B cell (primary cell): ENCODE measurements at regions not wholly inside any gene's neighbourhood (a gene's known extent, or its start where the extent isn't known, plus 50 kb on each side); places are given as distances from the start of the nearest gene placed in this dataset.
"Not testable (repeated sequence)": the region's sequence is repeated elsewhere in the genome, so short reads cannot be mapped to it uniquely, and the experiment has no call there.

Source experiments
- ATAC-seq: fragments of 200-7000 bp; cut with Tn5 transposase; one replicate; pipeline ENCODE4 v1.10.0; 2021; ENCODE audit warnings: low read depth, mild to moderate bottlenecking, moderate number of reproducible peaks, moderate library complexity
- CTCF ChIA-PET: fragments of 350-600 bp; sonication (Branson Sonifier 250); formaldehyde crosslinking; loops from one replicate; lab custom pipeline; 2021; ENCODE audit warnings: antibody characterized with exemption, inconsistent platforms; lab: Charles Lee
- POLR2A ChIA-PET: fragments of 350-600 bp; sonication (Branson Sonifier 250); formaldehyde crosslinking; loops from one replicate; lab custom pipeline; 2021; ENCODE audit warnings: antibody characterized with exemption; lab: Charles Lee
- DNase-seq: peaks from one replicate; pipeline ENCODE4 v3.0.0; 2013
- H2AFZ ChIP-seq: 2 replicates; pipeline ENCODE4 v1.6.1; 2012; ENCODE audit warnings: mild to moderate bottlenecking, low read depth, low read length; ENCODE audit not compliant: insufficient read depth, poor library complexity, severe bottlenecking
- H3K27ac ChIP-seq, 2 donors: 1 replicate in 1 of 2; 2 replicates in 1 of 2; pipeline ENCODE4 v1.5.1; 2012 to 2013; ENCODE audit warnings: low read length in 2 of 2, mild to moderate bottlenecking in 2 of 2, moderate library complexity in 1 of 2
- H3K27me3 ChIP-seq, 4 experiments: fragments of 200-600 bp in 1 of 4; sonication (generic) in 1 of 4; replicated peaks in 1 of 4; 1 replicate in 2 of 4; 2 replicates in 2 of 4; pipeline versions ENCODE4 v1.6.1 to v1.7.0; 2013 to 2016; ENCODE audit warnings: low read length in 3 of 4, mild to moderate bottlenecking in 2 of 4, mixed read lengths in 1 of 4, moderate library complexity in 1 of 4; ENCODE audit not compliant: insufficient read depth in 4 of 4, control insufficient read depth in 3 of 4; ENCODE audit errors: control extremely low read depth in 1 of 4
- H3K36me3 ChIP-seq, 2 experiments: replicated peaks in 1 of 2; 1 replicate in 1 of 2; 2 replicates in 1 of 2; pipeline versions ENCODE4 v1.6.1 to v1.7.1; 2013; ENCODE audit warnings: low read length in 1 of 2; ENCODE audit not compliant: insufficient read depth in 2 of 2, control insufficient read depth in 1 of 2; ENCODE audit errors: control extremely low read depth in 1 of 2, extremely low read depth in 1 of 2
- H3K4me1 ChIP-seq, 2 donors: fragments of 200-600 bp in 1 of 2; sonication (generic) in 1 of 2; 1 replicate in 1 of 2; 2 replicates in 1 of 2; pipeline versions ENCODE4 v1.5.1 to v1.6.1; 2013 to 2017; ENCODE audit warnings: low read length in 2 of 2; ENCODE audit not compliant: control insufficient read depth in 2 of 2, insufficient read depth in 2 of 2
- H3K4me2 ChIP-seq: replicated peaks from 2 replicates; pipeline ENCODE3; 2012; ENCODE audit warnings: mild to moderate bottlenecking, low read depth, low read length; ENCODE audit not compliant: poor library complexity, severe bottlenecking
- H3K4me3 ChIP-seq, 5 experiments: fragments of 200-600 bp in 1 of 5; sonication (generic) in 1 of 5; 1 replicate in 3 of 5; 2 replicates in 2 of 5; pipeline versions ENCODE4 v1.5.1 to v1.7.0; 2011 to 2016; ENCODE audit warnings: low read length in 4 of 5, mild to moderate bottlenecking in 4 of 5, low read depth in 2 of 5, control low read depth in 1 of 5, moderate library complexity in 1 of 5; ENCODE audit not compliant: insufficient read depth in 1 of 5; ENCODE audit errors: control extremely low read depth in 1 of 5, extremely low read depth in 1 of 5
- H3K79me2 ChIP-seq: fragments of 200-600 bp; sonication (generic); one replicate; pipeline ENCODE4 v1.6.0; 2016; ENCODE audit warnings: low read length; ENCODE audit not compliant: control insufficient read depth, insufficient read depth
- H3K9ac ChIP-seq: fragments of 200-600 bp; sonication (generic); 2 replicates; pipeline ENCODE4 v1.6.1; 2017; ENCODE audit warnings: mild to moderate bottlenecking, low read length, moderate library complexity
- H3K9me3 ChIP-seq, 3 donors: one replicate each; pipeline versions ENCODE4 v1.6.1 to v1.7.1; 2013; ENCODE audit warnings: low read length in 2 of 3; ENCODE audit not compliant: control insufficient read depth in 2 of 3, insufficient read depth in 1 of 3; ENCODE audit errors: control extremely low read depth in 1 of 3
- H4K20me1 ChIP-seq: 2 replicates; pipeline ENCODE4 v1.6.0; 2012; ENCODE audit warnings: mild to moderate bottlenecking, low read length; ENCODE audit not compliant: insufficient read depth, control insufficient read depth, poor library complexity, severe bottlenecking
- H3K27ac Mint-ChIP-seq: one replicate; pipeline ENCODE4 v1.8.0; 2021; ENCODE audit warnings: mixed read lengths
- H3K27me3 Mint-ChIP-seq: one replicate; pipeline ENCODE4 v1.8.0; 2021; ENCODE audit warnings: mixed read lengths
- H3K4me1 Mint-ChIP-seq: one replicate; pipeline ENCODE4 v1.8.0; 2021; ENCODE audit warnings: mixed read lengths
- H3K4me3 Mint-ChIP-seq: one replicate; pipeline ENCODE4 v1.8.0; 2021; ENCODE audit warnings: mixed read lengths
- H3K9me3 Mint-ChIP-seq: one replicate; pipeline ENCODE4 v1.8.0; 2022; ENCODE audit warnings: mixed read lengths; ENCODE audit not compliant: insufficient read depth
- EZH2 ChIP-seq: IDR thresholded peaks from 2 replicates; pipeline ENCODE4 v1.6.1; 2012; ENCODE audit warnings: borderline replicate concordance, low read depth, mild to moderate bottlenecking, moderate library complexity, low read length; ENCODE audit not compliant: insufficient read depth, poor library complexity, severe bottlenecking
- WGBS: methylation state at CpG from one replicate; pipeline ENCODE4 v1.1.5; 2013; ENCODE audit warnings: missing lambda C conversion rate; ENCODE audit not compliant: insufficient coverage; 5-methylcytosine and 5-hydroxymethylcytosine counted together
- intact Hi-C: fragments of 100-400 bp; cut with micrococcal nuclease; formaldehyde crosslinking; loops from one replicate; pipeline ENCODE4 v1.10.0; 2022
- TF ChIP-seq, protein P1 (sequence below): fragments of 200-600 bp; IDR thresholded peaks from one replicate; pipeline ENCODE4 v1.8.0; 2022; ENCODE audit warnings: antibody characterized with exemption, mild to moderate bottlenecking

GRCh38 chr13:73808318-73808717 is 325.9 kb downstream of the KLF12 start:
- DNase-seq (no peak), ATAC-seq (no peak)
- Mint-ChIP-seq H3K27me3 (no peaks in the 10 kb centered on the region), H3K4me3 (no peak overlapping the region), H3K27ac (no peak overlapping the region), H3K4me1 (no peaks in the 10 kb centered on the region), H3K9me3 (no peaks in the 10 kb centered on the region)
- intact Hi-C loops, result no loop called here
- WGBS, result no CpG with 5 or more reads among the region's 5 CpGs
- no peaks in the 10 kb centered on the region for H3K27me3 ChIP-seq
- ChIA-PET POLR2A (no interaction called here), CTCF (no interaction called here)
- H3K4me1 ChIP-seq, result no peaks in the 10 kb centered on the region
- H2AFZ ChIP-seq, result no peak overlapping the region
- H4K20me1 ChIP-seq, result no peaks in the 10 kb centered on the region
- no peaks in the 10 kb centered on the region for H3K79me2 ChIP-seq
- TF ChIP-seq EZH2, result no peak
- TF ChIP-seq, protein P1, sequence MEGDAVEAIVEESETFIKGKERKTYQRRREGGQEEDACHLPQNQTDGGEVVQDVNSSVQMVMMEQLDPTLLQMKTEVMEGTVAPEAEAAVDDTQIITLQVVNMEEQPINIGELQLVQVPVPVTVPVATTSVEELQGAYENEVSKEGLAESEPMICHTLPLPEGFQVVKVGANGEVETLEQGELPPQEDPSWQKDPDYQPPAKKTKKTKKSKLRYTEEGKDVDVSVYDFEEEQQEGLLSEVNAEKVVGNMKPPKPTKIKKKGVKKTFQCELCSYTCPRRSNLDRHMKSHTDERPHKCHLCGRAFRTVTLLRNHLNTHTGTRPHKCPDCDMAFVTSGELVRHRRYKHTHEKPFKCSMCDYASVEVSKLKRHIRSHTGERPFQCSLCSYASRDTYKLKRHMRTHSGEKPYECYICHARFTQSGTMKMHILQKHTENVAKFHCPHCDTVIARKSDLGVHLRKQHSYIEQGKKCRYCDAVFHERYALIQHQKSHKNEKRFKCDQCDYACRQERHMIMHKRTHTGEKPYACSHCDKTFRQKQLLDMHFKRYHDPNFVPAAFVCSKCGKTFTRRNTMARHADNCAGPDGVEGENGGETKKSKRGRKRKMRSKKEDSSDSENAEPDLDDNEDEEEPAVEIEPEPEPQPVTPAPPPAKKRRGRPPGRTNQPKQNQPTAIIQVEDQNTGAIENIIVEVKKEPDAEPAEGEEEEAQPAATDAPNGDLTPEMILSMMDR, result no peak
- H3K9me3 ChIP-seq, result no peaks in the 10 kb centered on the region
- H3K9ac ChIP-seq, result no peak overlapping the region
- H3K4me3 ChIP-seq, result no peak overlapping the region
- no peak overlapping the region for H3K4me2 ChIP-seq
- peaks cover 5 to 15% of the 10 kb centered on the region in 2 experiments for H3K36me3 ChIP-seq
- no peak overlapping the region for H3K27ac ChIP-seq

- H3K27ac ChIP-seq, H3K4me1 ChIP-seq, H3K4me3 Mint-ChIP-seq, H3K27me3 ChIP-seq, H3K9ac ChIP-seq, H3K4me3 ChIP-seq, intact Hi-C loops, H3K27me3 Mint-ChIP-seq, H3K27ac Mint-ChIP-seq, H3K9me3 Mint-ChIP-seq, H2AFZ ChIP-seq, H3K4me1 Mint-ChIP-seq, H3K36me3 ChIP-seq, DNase-seq, H4K20me1 ChIP-seq, POLR2A ChIA-PET, H3K9me3 ChIP-seq, H3K4me2 ChIP-seq, ATAC-seq, H3K79me2 ChIP-seq: not testable (repeated sequence)
- CTCF ChIA-PET, result interaction anchor here (0.9 kb wide), 1 partner anchor 481 kb away, joined by 3 read pairs; no protein-coding TSS in a partner anchor
- 100% methylated on average over 1 of the region's 6 CpGs for WGBS
These were observed 328.8 kb downstream of the KLF12 start for GRCh38 chr13:73805326-73805958.
